ENCODE measurements at regions not wholly inside any gene's neighbourhood (a gene's known extent, or its start where the extent isn't known, plus 50 kb on each side); places are given as distances from the start of the nearest gene placed in this dataset.

GRCh38 chr10:31130406-31130805 is 98.7 kb upstream of the ZNF438 start:
- Histone ChIP-seq H3K9me2 (replicated peaks; ENCODE audit: insufficient read depth, low read length) (no peaks in the 10 kb centered on the region), H3K9ac (ENCODE audit: low read length) (no peak overlapping the region), H3K9me3 (ENCODE audit: insufficient read depth, low read length) (no peaks in the 10 kb centered on the region), H3K36me3 (ENCODE audit: low read length) (no peaks in the 10 kb centered on the region), H3F3A (ENCODE audit: insufficient read depth) (no peaks in the 10 kb centered on the region), H3K27ac (ENCODE audit: low read depth, low read length) (no peak overlapping the region), H3K4me3 (ENCODE audit: insufficient read depth, low read length, poor library complexity, severe bottlenecking) (no peak overlapping the region), H2AFZ (ENCODE audit: low read depth, low read length, severe bottlenecking) (no peak overlapping the region), H3K79me2 (ENCODE audit: insufficient read depth, low read length) (no peaks in the 10 kb centered on the region), H3K4me2 (ENCODE audit: low read depth, low read length, poor library complexity, severe bottlenecking) (no peak overlapping the region), H3K27me3 (ENCODE audit: low read length) (no peaks in the 10 kb centered on the region), H4K20me1 (ENCODE audit: low read depth, low read length) (no peaks in the 10 kb centered on the region)
- TF ChIP-seq CTCF (IDR thresholded peaks at IDR 0.05; ENCODE audit: insufficient read depth, low read length, poor library complexity, severe bottlenecking): no peak
- TF ChIP-seq EZH2phosphoT487 (conservative IDR thresholded peaks at IDR 0.05; ENCODE audit: low read length): no peak

- Histone ChIP-seq H3K27me3 (ENCODE audit: low read length) (no peaks in the 10 kb centered on the region), H3K36me3 (ENCODE audit: low read length) (no peaks in the 10 kb centered on the region), H3K27ac (ENCODE audit: low read depth, low read length) (no peak overlapping the region), H2AFZ (ENCODE audit: low read depth, low read length, severe bottlenecking) (no peak overlapping the region), H3K79me2 (ENCODE audit: insufficient read depth, low read length) (no peaks in the 10 kb centered on the region), H3K9ac (ENCODE audit: low read length) (no peak overlapping the region), H3K4me2 (ENCODE audit: low read depth, low read length, poor library complexity, severe bottlenecking) (no peak overlapping the region), H3F3A (ENCODE audit: insufficient read depth) (no peaks in the 10 kb centered on the region), H3K9me2 (replicated peaks; ENCODE audit: insufficient read depth, low read length) (no peaks in the 10 kb centered on the region), H3K4me3 (ENCODE audit: insufficient read depth, low read length, poor library complexity, severe bottlenecking) (no peak overlapping the region), H3K9me3 (ENCODE audit: insufficient read depth, low read length) (no peaks in the 10 kb centered on the region), H4K20me1 (ENCODE audit: low read depth, low read length) (no peaks in the 10 kb centered on the region)
- TF ChIP-seq CTCF (IDR thresholded peaks at IDR 0.05; ENCODE audit: insufficient read depth, low read length, poor library complexity, severe bottlenecking) (no peak), EZH2phosphoT487 (conservative IDR thresholded peaks at IDR 0.05; ENCODE audit: low read length) (no peak)
Measured at GRCh38 chr10:31131251-31131650, 99.6 kb upstream of the ZNF438 start.

GRCh38 chr10:31132681-31133244 is 101.1 kb upstream of the ZNF438 start:
- Histone ChIP-seq H3K27ac (ENCODE audit: low read depth, low read length) (no peak overlapping the region), H3K9me2 (replicated peaks; ENCODE audit: insufficient read depth, low read length) (no peaks in the 10 kb centered on the region), H3K27me3 (ENCODE audit: low read length) (no peaks in the 10 kb centered on the region), H2AFZ (ENCODE audit: low read depth, low read length, severe bottlenecking) (no peak overlapping the region), H3K79me2 (ENCODE audit: insufficient read depth, low read length) (no peaks in the 10 kb centered on the region), H3K4me2 (ENCODE audit: low read depth, low read length, poor library complexity, severe bottlenecking) (no peak overlapping the region), H3K36me3 (ENCODE audit: low read length) (no peaks in the 10 kb centered on the region), H4K20me1 (ENCODE audit: low read depth, low read length) (no peaks in the 10 kb centered on the region), H3F3A (ENCODE audit: insufficient read depth) (no peaks in the 10 kb centered on the region), H3K4me3 (ENCODE audit: insufficient read depth, low read length, poor library complexity, severe bottlenecking) (no peak overlapping the region), H3K9ac (ENCODE audit: low read length) (no peak overlapping the region), H3K9me3 (ENCODE audit: insufficient read depth, low read length) (no peaks in the 10 kb centered on the region)
- no peak for TF ChIP-seq CTCF (IDR thresholded peaks at IDR 0.05; ENCODE audit: insufficient read depth, low read length, poor library complexity, severe bottlenecking)
- TF ChIP-seq EZH2phosphoT487 (conservative IDR thresholded peaks at IDR 0.05; ENCODE audit: low read length): no peak

All from SU-DHL-6 (cell line).